HG03378 (cell line): ENCODE measurements at regions not wholly inside any gene's neighbourhood (a gene's known extent, or its start where the extent isn't known, plus 50 kb on each side); places are given as distances from the start of the nearest gene placed in this dataset.

ENCODE experiments used
- ATAC-seq: cut with Tn5 transposase; IDR thresholded peaks from one replicate; pipeline ENCODE4 v1.9.1; 2021; ENCODE audit warnings: mild to moderate bottlenecking, moderate library complexity; ENCODE audit not compliant: unreplicated experiment

- no peak for ATAC-seq
Measured at GRCh38 chr2:207235621-207236020, 69.9 kb upstream of the KLF7 start.

- no peak for ATAC-seq
Measured at GRCh38 chr2:207236156-207236935, 70.6 kb upstream of the KLF7 start.

- no peak for ATAC-seq
Measured at GRCh38 chr2:207238831-207239701, 73.3 kb upstream of the KLF7 start.

GRCh38 chr2:207239754-207240494, 74.2 kb upstream of the KLF7 start:
- peak; percentile 55 for ATAC-seq

- ATAC-seq: no peak
Measured at GRCh38 chr2:207240649-207241048, 74.9 kb upstream of the KLF7 start.

- no peak for ATAC-seq
Measured at GRCh38 chr2:207241198-207241597, 75.5 kb upstream of the KLF7 start.

GRCh38 chr2:207243601-207244000, 77.9 kb upstream of the KLF7 start:
- no peak for ATAC-seq

GRCh38 chr2:207244971-207245925, 79.5 kb upstream of the KLF7 start:
- no peak for ATAC-seq

- ATAC-seq: no peak
Measured at GRCh38 chr2:207248702-207249377, 83.1 kb upstream of the KLF7 start.

GRCh38 chr2:207251022-207251421, 85.3 kb upstream of the KLF7 start:
- no peak for ATAC-seq

- no peak for ATAC-seq
Measured at GRCh38 chr2:207251573-207252192, 85.9 kb upstream of the KLF7 start.

- ATAC-seq: no peak
Measured at GRCh38 chr2:207252416-207252815, 86.7 kb upstream of the KLF7 start.

- no peak for ATAC-seq
Measured at GRCh38 chr2:207252979-207253645, 87.4 kb upstream of the KLF7 start.

- no peak for ATAC-seq
Measured at GRCh38 chr2:207253666-207254345, 88.1 kb upstream of the KLF7 start.

- ATAC-seq: no peak
Measured at GRCh38 chr2:207254591-207255464, 89.1 kb upstream of the KLF7 start.

GRCh38 chr2:207255565-207256470, 90.1 kb upstream of the KLF7 start:
- no peak for ATAC-seq
